GM21717 (cell line): ENCODE measurements at regions not wholly inside any gene's neighbourhood (a gene's known extent, or its start where the extent isn't known, plus 50 kb on each side); places are given as distances from the start of the nearest gene placed in this dataset.
"Not testable (repeated sequence)": the region's sequence is repeated elsewhere in the genome, so short reads cannot be mapped to it uniquely, and the experiment has no call there.

ENCODE experiments used
- ATAC-seq: cut with Tn5 transposase; IDR thresholded peaks from one replicate; pipeline ENCODE4 v1.9.1; 2021; ENCODE audit warnings: mild to moderate bottlenecking, moderate library complexity; ENCODE audit not compliant: unreplicated experiment

- ATAC-seq: no peak
Measured at GRCh38 chr7:12827219-12827821, 139.9 kb downstream of the ARL4A start.

GRCh38 chr7:12827920-12828319 lies 140.5 kb downstream of the ARL4A start:
- ATAC-seq: no peak

GRCh38 chr7:12831024-12831423 lies 143.6 kb downstream of the ARL4A start:
- no peak for ATAC-seq

- ATAC-seq: no peak
Measured at GRCh38 chr7:12833829-12834228, 146.4 kb downstream of the ARL4A start.

- no peak for ATAC-seq
Measured at GRCh38 chr7:12834782-12835181, 147.3 kb downstream of the ARL4A start.

GRCh38 chr7:12839508-12840153 lies 152.2 kb downstream of the ARL4A start:
- no peak for ATAC-seq

- ATAC-seq: not testable (repeated sequence)
Measured at GRCh38 chr7:12844732-12845131, 157.3 kb downstream of the ARL4A start.

GRCh38 chr7:12847001-12847400 lies 159.6 kb downstream of the ARL4A start:
- no peak for ATAC-seq

GRCh38 chr7:12851142-12851541 lies 163.7 kb downstream of the ARL4A start:
- ATAC-seq: no peak

GRCh38 chr7:12851841-12852240 lies 164.4 kb downstream of the ARL4A start:
- no peak for ATAC-seq

- ATAC-seq: no peak
Measured at GRCh38 chr7:12855036-12855435, 167.6 kb downstream of the ARL4A start.

GRCh38 chr7:12859761-12860160 lies 172.3 kb downstream of the ARL4A start:
- no peak for ATAC-seq

- ATAC-seq: no peak
Measured at GRCh38 chr7:12861070-12861469, 173.6 kb downstream of the ARL4A start.

GRCh38 chr7:12862146-12862545 lies 174.7 kb downstream of the ARL4A start:
- ATAC-seq: no peak

- no peak for ATAC-seq
Measured at GRCh38 chr7:12864470-12865046, 177.1 kb downstream of the ARL4A start.

- no peak for ATAC-seq
Measured at GRCh38 chr7:12865593-12865992, 178.2 kb downstream of the ARL4A start.

- no peak for ATAC-seq
Measured at GRCh38 chr7:12866207-12866606, 178.8 kb downstream of the ARL4A start.

GRCh38 chr7:12868027-12868426 lies 180.6 kb downstream of the ARL4A start:
- no peak for ATAC-seq

- ATAC-seq: no peak
Measured at GRCh38 chr7:12870219-12870618, 182.8 kb downstream of the ARL4A start.

- ATAC-seq: no peak
Measured at GRCh38 chr7:12872487-12872886, 185.1 kb downstream of the ARL4A start.

- ATAC-seq: no peak
Measured at GRCh38 chr7:12873571-12873970, 186.1 kb downstream of the ARL4A start.

GRCh38 chr7:12879139-12879538 lies 191.7 kb downstream of the ARL4A start:
- ATAC-seq: no peak

GRCh38 chr7:12881712-12882111 lies 194.3 kb downstream of the ARL4A start:
- no peak for ATAC-seq
